ENCODE measurements at regions not wholly inside any gene's neighbourhood (a gene's known extent, or its start where the extent isn't known, plus 50 kb on each side); places are given as distances from the start of the nearest gene placed in this dataset.
A peak's percentile ranks its signal among the peaks of the same experiment; 100 is the strongest.

GRCh38 chr10:30184397-30185033 is 125.1 kb upstream of the JCAD start:
- no CpG with 5 or more reads among the region's 7 CpGs for WGBS (ENCODE audit: extremely low coverage, insufficient coverage, insufficient read length)
- no peak overlapping the region for H2BK5ac ChIP-seq (ENCODE audit: low read depth, low read length, poor library complexity)
- no peak overlapping the region for H3K27ac ChIP-seq (ENCODE audit: low read depth, low read length)

DNA sequence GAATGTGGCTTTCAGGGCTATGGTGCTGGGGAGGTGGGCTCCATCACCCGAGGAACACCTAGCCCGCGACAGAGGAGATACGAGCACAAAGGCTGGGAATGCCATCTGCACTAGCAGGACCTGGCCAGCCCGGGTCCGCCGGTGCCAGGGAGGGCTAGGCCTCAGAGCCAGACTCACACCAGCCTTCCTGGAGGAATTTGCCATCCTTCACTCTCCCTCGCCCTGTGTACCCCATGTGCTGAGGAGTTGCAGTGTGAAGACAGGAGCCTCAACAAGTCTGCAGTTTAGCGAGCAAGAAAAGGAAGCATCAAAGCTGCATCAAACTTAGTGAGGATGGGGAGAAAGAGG is 123.6 kb upstream of the JCAD start:
- H3K14ac ChIP-seq (ENCODE audit: low read length), result peak overlapping the region; percentile 93
- peak overlapping the region; percentile 99 for H2BK12ac ChIP-seq (ENCODE audit: low read length)
- no CpG with 5 or more reads among the region's 9 CpGs for WGBS (ENCODE audit: extremely low coverage, insufficient coverage, insufficient read length)
- H3K23ac ChIP-seq (ENCODE audit: low read length), result no peak overlapping the region
- peak overlapping the region; percentile 65 for H2BK5ac ChIP-seq (ENCODE audit: low read depth, low read length, poor library complexity)
- peak overlapping the region; percentile 84 for H2AK5ac ChIP-seq (ENCODE audit: low read length)
- no peak overlapping the region for H3K9ac ChIP-seq (ENCODE audit: low read length)
- peak overlapping the region; percentile 79 for H4K8ac ChIP-seq (ENCODE audit: low read depth, low read length)
- no peak for DNase-seq
- peak overlapping the region; percentile 93 for H4K91ac ChIP-seq (ENCODE audit: low read depth, low read length)
- peak overlapping the region; percentile 83 for H3K18ac ChIP-seq (ENCODE audit: low read length)
- H3K4me1 ChIP-seq (ENCODE audit: control insufficient read depth in 1 of 2, insufficient read depth in 2 of 2, low read length in 2 of 2), result peaks cover 26 to 42% of the 10 kb centered on the region in 2 experiments
- H3K27ac ChIP-seq (ENCODE audit: low read depth, low read length), result peak overlapping the region; percentile 96
- H3K79me2 ChIP-seq (ENCODE audit: control insufficient read depth, insufficient read depth, low read length, poor library complexity), result peaks cover 9% of the 10 kb centered on the region
- H3K4ac ChIP-seq (ENCODE audit: low read depth, low read length), result peak overlapping the region; percentile 38
- no peaks in the 10 kb centered on the region for H3K9me3 ChIP-seq (ENCODE audit: insufficient read depth, low read depth, low read length)
- peak overlapping the region; percentile 66 for H2AFZ ChIP-seq (ENCODE audit: insufficient read depth, low read length, poor library complexity)
- no peaks in the 10 kb centered on the region for H3K36me3 ChIP-seq (ENCODE audit: control insufficient read depth in 1 of 2, insufficient read depth in 2 of 2, low read length in 2 of 2)
- H2BK120ac ChIP-seq (ENCODE audit: insufficient read depth, low read length, poor library complexity), result peak overlapping the region; percentile 97
- H3K27me3 ChIP-seq (ENCODE audit: insufficient read depth, low read length), result no peaks in the 10 kb centered on the region
- H4K12ac ChIP-seq (ENCODE audit: low read depth, low read length), result peak overlapping the region; percentile 40
- H3K79me1 ChIP-seq (ENCODE audit: low read length), result peaks cover 36% of the 10 kb centered on the region
- no peak overlapping the region for H3K4me3 ChIP-seq (ENCODE audit: low read depth, low read length)
- peak overlapping the region; percentile 50 for H3K4me2 ChIP-seq (ENCODE audit: low read length)

More at GRCh38 chr10:30184397-30185033, 125.1 kb upstream of the JCAD start:
- no peak overlapping the region for H3K4me2 ChIP-seq (ENCODE audit: low read length)
- H3K79me2 ChIP-seq (ENCODE audit: control insufficient read depth, insufficient read depth, low read length, poor library complexity), result peaks cover 9% of the 10 kb centered on the region
- no peak overlapping the region for H2AFZ ChIP-seq (ENCODE audit: insufficient read depth, low read length, poor library complexity)
- H2BK120ac ChIP-seq (ENCODE audit: insufficient read depth, low read length, poor library complexity), result peak overlapping the region; percentile 97
- peak overlapping the region; percentile 38 for H3K14ac ChIP-seq (ENCODE audit: low read length)
- no peaks in the 10 kb centered on the region for H3K36me3 ChIP-seq (ENCODE audit: control insufficient read depth in 1 of 2, insufficient read depth in 2 of 2, low read length in 2 of 2)
- no peak overlapping the region for H4K8ac ChIP-seq (ENCODE audit: low read depth, low read length)
- H3K4me1 ChIP-seq (ENCODE audit: control insufficient read depth in 1 of 2, insufficient read depth in 2 of 2, low read length in 2 of 2), result peaks cover 26 to 42% of the 10 kb centered on the region in 2 experiments
- H3K18ac ChIP-seq (ENCODE audit: low read length), result peak overlapping the region; percentile 13
- no peak overlapping the region for H2AK5ac ChIP-seq (ENCODE audit: low read length)
- no peak overlapping the region for H3K23ac ChIP-seq (ENCODE audit: low read length)
- H3K79me1 ChIP-seq (ENCODE audit: low read length), result peaks cover 36% of the 10 kb centered on the region
- H3K9me3 ChIP-seq (ENCODE audit: insufficient read depth, low read depth, low read length), result no peaks in the 10 kb centered on the region
- no peak overlapping the region for H3K4me3 ChIP-seq (ENCODE audit: low read depth, low read length)
- H2BK12ac ChIP-seq (ENCODE audit: low read length), result peak overlapping the region; percentile 39
- H3K4ac ChIP-seq (ENCODE audit: low read depth, low read length), result no peak overlapping the region
- peak in 1 of 2 donors; percentile 10 for DNase-seq
- peak overlapping the region; percentile 93 for H4K91ac ChIP-seq (ENCODE audit: low read depth, low read length)
- no peak overlapping the region for H3K9ac ChIP-seq (ENCODE audit: low read length)
- H3K27me3 ChIP-seq (ENCODE audit: insufficient read depth, low read length), result no peaks in the 10 kb centered on the region
- no peak overlapping the region for H4K12ac ChIP-seq (ENCODE audit: low read depth, low read length)

GRCh38 chr10:30182191-30183054 is 123.0 kb upstream of the JCAD start:
- Histone ChIP-seq H4K91ac (ENCODE audit: low read depth, low read length) (peak overlapping the region; percentile 94), H2AK5ac (ENCODE audit: low read length) (peak overlapping the region; percentile 28), H3K79me2 (ENCODE audit: control insufficient read depth, insufficient read depth, low read length, poor library complexity) (peaks cover 9% of the 10 kb centered on the region), H2BK5ac (ENCODE audit: low read depth, low read length, poor library complexity) (peak overlapping the region; percentile 96), H2BK12ac (ENCODE audit: low read length) (peak overlapping the region; percentile 99), H3K79me1 (ENCODE audit: low read length) (peaks cover 34% of the 10 kb centered on the region), H3K4me2 (ENCODE audit: low read length) (peak overlapping the region; percentile 50), H4K12ac (ENCODE audit: low read depth, low read length) (peak overlapping the region; percentile 76), H3K27me3 (ENCODE audit: insufficient read depth, low read length) (no peaks in the 10 kb centered on the region), H4K8ac (ENCODE audit: low read depth, low read length) (peak overlapping the region; percentile 88), H3K18ac (ENCODE audit: low read length) (peak overlapping the region; percentile 98), H3K4me1 (ENCODE audit: control insufficient read depth in 1 of 2, insufficient read depth in 2 of 2, low read length in 2 of 2) (peaks cover 26 to 39% of the 10 kb centered on the region in 2 experiments), H2BK120ac (ENCODE audit: insufficient read depth, low read length, poor library complexity) (peak overlapping the region; percentile 96), H3K14ac (ENCODE audit: low read length) (peak overlapping the region; percentile 94), H3K9ac (ENCODE audit: low read length) (no peak overlapping the region), H3K27ac (ENCODE audit: low read depth, low read length) (peak overlapping the region; percentile 98), H2AFZ (ENCODE audit: insufficient read depth, low read length, poor library complexity) (peak overlapping the region; percentile 15), H3K23ac (ENCODE audit: low read length) (no peak overlapping the region), H3K9me3 (ENCODE audit: insufficient read depth, low read depth, low read length) (no peaks in the 10 kb centered on the region), H3K4me3 (ENCODE audit: low read depth, low read length) (no peak overlapping the region), H3K4ac (ENCODE audit: low read depth, low read length) (peak overlapping the region; percentile 84), H3K36me3 (ENCODE audit: control insufficient read depth in 1 of 2, insufficient read depth in 2 of 2, low read length in 2 of 2) (no peaks in the 10 kb centered on the region)
- DNase-seq, result peak; percentile 94 to 96
- no CpG with 5 or more reads among the region's 25 CpGs for WGBS (ENCODE audit: extremely low coverage, insufficient coverage, insufficient read length)

DNA sequence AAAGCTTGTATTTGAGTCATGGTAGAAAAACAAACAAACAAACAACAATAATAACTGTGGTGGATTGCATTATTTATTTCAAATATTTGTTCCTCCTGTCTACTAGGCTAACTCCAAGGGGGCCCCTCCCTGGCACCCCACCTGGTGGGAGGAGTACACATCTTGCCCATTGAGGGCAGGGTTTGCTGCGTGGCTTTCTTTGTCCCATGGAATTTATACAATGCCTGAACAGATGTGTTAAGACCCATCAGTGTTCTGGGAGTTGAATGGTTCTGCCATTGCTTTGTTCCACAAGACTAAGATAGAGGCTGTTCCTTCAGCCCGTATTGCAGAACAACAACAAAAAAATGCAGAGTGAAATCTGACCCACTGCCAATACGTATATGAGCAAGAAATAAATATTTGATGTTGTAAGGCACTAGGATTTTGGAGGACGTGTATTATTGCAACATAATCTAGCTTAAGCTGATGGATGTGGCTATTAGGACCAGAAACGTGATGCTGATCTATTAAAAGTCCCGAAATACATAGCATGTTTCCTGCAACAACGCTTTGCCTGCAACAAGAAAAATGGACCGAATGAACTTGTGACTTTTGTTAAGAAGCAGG is 119.1 kb upstream of the JCAD start:
- Histone ChIP-seq H3K4me2 (ENCODE audit: low read length) (no peak overlapping the region), H3K27ac (ENCODE audit: low read depth, low read length) (no peak overlapping the region), H4K12ac (ENCODE audit: low read depth, low read length) (no peak overlapping the region), H3K79me2 (ENCODE audit: control insufficient read depth, insufficient read depth, low read length, poor library complexity) (peaks cover 12% of the 10 kb centered on the region), H2BK12ac (ENCODE audit: low read length) (no peak overlapping the region), H2AK5ac (ENCODE audit: low read length) (no peak overlapping the region), H3K18ac (ENCODE audit: low read length) (no peak overlapping the region), H2BK5ac (ENCODE audit: low read depth, low read length, poor library complexity) (no peak overlapping the region), H3K4me3 (ENCODE audit: low read depth, low read length) (no peak overlapping the region), H3K9ac (ENCODE audit: low read length) (no peak overlapping the region), H3K9me3 (ENCODE audit: insufficient read depth, low read depth, low read length) (no peaks in the 10 kb centered on the region), H3K27me3 (ENCODE audit: insufficient read depth, low read length) (no peaks in the 10 kb centered on the region), H3K4me1 (ENCODE audit: control insufficient read depth in 1 of 2, insufficient read depth in 2 of 2, low read length in 2 of 2) (peaks cover 14 to 17% of the 10 kb centered on the region in 2 experiments), H3K14ac (ENCODE audit: low read length) (no peak overlapping the region), H3K36me3 (ENCODE audit: control insufficient read depth in 1 of 2, insufficient read depth in 2 of 2, low read length in 2 of 2) (no peaks in the 10 kb centered on the region), H4K8ac (ENCODE audit: low read depth, low read length) (no peak overlapping the region), H3K23ac (ENCODE audit: low read length) (no peak overlapping the region), H4K91ac (ENCODE audit: low read depth, low read length) (no peak overlapping the region), H3K79me1 (ENCODE audit: low read length) (peaks cover 16% of the 10 kb centered on the region), H2BK120ac (ENCODE audit: insufficient read depth, low read length, poor library complexity) (no peak overlapping the region), H2AFZ (ENCODE audit: insufficient read depth, low read length, poor library complexity) (no peak overlapping the region), H3K4ac (ENCODE audit: low read depth, low read length) (no peak overlapping the region)
- whole genome bisulfite sequencing (ENCODE audit: extremely low coverage, insufficient coverage, insufficient read length), result no CpG with 5 or more reads among the region's 8 CpGs
- peak; percentile 37 to 77 for DNase-seq
